GM12875 (cell line): ENCODE measurements at regions not wholly inside any gene's neighbourhood (a gene's known extent, or its start where the extent isn't known, plus 50 kb on each side); places are given as distances from the start of the nearest gene placed in this dataset.
"Not testable (repeated sequence)": the region's sequence is repeated elsewhere in the genome, so short reads cannot be mapped to it uniquely, and the experiment has no call there.

Source experiments
- H3K4me3 ChIP-seq: one replicate; pipeline ENCODE4 v1.5.1; 2011; ENCODE audit warnings: low read depth, low read length, control low read depth
- TF ChIP-seq, protein P1 (sequence below): IDR thresholded peaks from 2 replicates; pipeline ENCODE4 v1.5.1; 2011; ENCODE audit warnings: low read depth, mild to moderate bottlenecking, control low read depth, inconsistent platforms, low read length, moderate library complexity, borderline replicate concordance; ENCODE audit not compliant: insufficient read depth

DNA sequence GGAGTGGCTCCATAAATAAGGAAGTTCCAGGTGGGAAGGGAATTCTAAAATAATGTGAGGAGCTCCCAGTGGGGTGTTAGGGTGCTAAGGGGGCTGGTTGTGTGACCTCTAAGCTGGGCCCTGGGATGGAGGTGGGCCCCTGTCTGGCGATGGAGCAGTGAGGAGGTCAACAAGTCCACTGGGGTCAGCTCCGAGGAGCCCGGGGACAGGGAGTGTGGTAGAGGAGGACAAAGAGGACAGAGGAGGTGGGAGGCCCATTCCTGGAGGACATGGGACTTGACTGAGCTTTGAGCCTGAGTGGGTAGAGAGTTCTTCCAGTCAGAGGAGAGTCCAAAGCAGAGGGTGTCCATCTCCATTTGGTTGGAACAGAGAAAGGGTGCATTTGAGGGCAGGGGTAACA lies 390.2 kb downstream of the TSHZ3 start:
- no peak overlapping the region for H3K4me3 ChIP-seq
- TF ChIP-seq, protein P1, sequence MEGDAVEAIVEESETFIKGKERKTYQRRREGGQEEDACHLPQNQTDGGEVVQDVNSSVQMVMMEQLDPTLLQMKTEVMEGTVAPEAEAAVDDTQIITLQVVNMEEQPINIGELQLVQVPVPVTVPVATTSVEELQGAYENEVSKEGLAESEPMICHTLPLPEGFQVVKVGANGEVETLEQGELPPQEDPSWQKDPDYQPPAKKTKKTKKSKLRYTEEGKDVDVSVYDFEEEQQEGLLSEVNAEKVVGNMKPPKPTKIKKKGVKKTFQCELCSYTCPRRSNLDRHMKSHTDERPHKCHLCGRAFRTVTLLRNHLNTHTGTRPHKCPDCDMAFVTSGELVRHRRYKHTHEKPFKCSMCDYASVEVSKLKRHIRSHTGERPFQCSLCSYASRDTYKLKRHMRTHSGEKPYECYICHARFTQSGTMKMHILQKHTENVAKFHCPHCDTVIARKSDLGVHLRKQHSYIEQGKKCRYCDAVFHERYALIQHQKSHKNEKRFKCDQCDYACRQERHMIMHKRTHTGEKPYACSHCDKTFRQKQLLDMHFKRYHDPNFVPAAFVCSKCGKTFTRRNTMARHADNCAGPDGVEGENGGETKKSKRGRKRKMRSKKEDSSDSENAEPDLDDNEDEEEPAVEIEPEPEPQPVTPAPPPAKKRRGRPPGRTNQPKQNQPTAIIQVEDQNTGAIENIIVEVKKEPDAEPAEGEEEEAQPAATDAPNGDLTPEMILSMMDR, result no peak

DNA sequence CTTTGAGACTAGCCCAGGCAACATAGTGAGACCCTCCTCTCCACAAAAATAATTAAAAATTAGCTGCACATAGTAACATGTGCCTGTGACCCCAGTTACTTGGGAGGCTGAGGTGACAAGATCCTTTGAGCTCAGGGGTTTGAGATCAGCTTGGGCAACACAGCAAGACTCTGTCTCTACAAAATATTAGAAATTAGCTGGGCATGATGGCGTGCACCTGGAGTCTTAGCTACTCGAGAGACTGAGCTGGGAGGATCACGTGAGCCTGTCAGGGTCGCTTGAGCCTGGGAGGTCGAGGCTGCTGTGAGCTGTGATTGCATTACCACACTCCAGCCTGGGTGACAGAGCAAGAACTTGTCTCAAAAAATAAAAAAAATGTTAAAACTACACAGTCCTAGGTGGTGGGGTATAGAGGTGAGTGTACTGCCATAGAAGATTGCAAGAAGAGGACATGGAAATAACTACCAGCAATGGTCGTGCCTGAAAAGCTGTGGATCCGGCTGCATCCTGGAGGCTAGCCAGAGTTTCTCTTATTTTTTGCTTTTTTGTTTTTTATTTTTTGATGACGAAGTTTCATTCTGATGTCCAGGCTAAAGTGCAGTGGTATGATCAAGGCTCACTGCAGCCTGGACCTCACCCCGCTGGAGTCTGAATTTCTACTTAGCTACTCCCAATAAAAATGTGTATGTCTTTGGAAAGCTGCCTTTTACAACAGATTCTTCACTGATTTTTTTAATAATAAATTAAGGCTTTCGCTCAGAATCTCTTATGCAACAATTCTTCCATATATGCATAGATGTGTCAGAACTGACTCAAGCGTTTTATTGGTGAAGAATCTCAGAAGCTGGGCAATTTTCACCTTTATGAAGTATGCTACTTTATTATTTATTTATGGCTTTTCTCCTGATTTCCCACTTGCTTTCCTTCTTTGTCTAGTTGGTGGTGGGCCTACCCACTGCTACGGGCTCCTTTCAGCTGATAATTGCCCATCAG lies 393.8 kb downstream of the TSHZ3 start:
- H3K4me3 ChIP-seq, result no peak overlapping the region
- TF ChIP-seq, protein P1, result no peak

DNA sequence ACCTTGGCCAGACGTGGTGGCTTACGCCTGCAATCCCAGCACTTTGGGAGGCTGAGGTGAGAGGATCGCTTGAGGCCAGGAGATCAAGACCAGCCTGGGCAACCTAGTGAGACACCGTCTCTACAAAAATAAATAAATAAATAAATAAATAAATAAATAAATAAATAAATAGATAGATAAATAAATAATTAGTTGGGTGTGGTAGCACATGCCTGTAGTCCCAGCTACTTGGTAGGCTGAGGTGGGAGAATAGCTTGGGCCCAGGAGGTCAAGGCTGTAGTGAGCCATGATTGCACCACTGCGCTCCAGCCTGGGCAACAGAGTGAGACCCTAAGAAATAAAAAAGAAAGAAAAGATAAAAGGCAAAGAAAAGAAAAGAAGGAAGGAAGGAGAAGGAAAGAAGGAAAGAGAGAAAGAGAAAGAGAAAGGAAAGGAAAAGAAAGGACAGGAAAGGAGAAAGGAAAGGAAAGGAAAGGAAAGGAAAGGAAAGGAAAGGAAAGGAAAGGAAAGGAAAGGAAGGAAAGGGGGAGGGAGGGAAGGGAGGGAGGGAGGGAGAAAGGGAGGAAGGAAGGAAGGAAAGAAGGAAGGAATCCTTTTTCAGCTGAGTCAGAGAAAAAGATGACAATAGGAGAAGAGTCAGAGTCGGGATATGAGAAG lies 404.8 kb downstream of the TSHZ3 start:
- not testable (repeated sequence) for H3K4me3 ChIP-seq

DNA sequence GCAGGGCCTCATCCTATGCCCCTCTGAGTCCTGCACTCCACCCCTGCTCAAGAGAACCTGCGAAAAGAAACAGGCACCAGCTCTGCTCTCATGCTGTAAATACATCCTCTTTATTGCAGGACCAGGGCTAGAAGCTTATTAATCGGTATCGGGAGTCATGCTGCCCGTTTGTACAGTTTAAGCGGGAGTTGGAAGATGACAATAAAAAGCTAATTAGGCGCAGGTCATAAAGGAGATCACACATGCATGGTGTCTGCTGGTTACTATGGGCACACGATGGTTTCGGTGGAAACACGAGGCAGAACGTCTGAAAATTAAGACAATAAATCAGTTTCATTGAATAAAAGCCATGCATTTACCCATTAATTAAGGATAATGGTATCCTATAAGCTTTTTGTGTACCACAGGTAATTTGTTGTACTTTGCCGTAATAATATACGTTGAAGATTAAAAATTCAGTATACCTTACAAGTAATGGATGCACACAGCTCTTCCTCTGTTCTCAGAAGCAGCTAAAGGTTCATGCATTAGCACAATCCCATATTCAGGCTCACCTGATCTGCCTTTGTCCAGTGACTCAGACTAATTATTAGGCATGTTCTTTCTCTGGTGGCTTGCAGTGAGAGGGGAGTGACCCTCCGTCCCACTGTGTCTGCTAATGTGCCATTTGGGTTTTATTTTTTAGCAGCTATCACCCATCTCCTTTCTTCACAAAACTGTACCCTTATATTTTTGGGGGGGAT lies 406.0 kb downstream of the TSHZ3 start:
- H3K4me3 ChIP-seq, result no peak overlapping the region
- TF ChIP-seq, protein P1, result no peak

DNA sequence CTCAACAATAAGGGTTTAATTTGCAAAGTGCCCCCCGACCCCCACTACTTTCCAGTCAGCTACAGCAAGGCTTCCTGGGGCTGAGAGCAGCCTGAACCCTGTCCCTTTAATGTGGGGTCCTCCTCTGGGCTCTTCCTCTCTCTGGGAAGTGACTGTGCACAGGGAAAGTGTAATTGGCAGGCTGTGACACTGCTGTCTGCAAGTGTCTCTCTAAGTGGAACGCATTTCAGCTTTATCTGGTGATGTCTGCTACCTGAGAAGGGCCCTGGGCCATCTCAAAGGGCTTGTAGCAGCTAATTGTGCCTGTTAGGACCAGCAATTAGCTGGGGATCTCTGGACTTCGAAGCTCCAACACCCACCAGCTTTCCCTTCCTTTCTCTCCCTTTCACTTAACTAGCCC lies 406.6 kb downstream of the TSHZ3 start:
- TF ChIP-seq, protein P1, result no peak
- H3K4me3 ChIP-seq, result no peak overlapping the region

DNA sequence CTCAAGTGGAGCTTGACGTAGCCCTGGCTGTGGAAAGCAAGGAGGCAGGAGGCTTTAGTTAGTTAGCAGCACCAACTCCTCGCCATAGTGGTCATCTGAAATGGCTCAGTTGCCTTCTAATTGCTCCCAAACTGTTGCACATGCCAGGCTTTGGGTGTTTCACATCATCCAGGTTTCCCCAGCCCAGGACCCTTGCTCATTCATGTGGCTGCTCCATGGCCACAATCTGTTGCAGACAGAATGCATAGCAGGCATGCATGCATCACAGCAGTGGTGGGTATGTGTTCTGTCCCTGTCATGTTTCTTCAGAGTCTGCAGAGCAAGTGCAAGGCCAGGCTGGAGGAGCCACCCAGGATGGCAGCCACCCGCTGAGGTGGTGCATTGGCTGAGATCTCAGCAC lies 407.6 kb downstream of the TSHZ3 start:
- no peak overlapping the region for H3K4me3 ChIP-seq
- TF ChIP-seq, protein P1, result no peak

DNA sequence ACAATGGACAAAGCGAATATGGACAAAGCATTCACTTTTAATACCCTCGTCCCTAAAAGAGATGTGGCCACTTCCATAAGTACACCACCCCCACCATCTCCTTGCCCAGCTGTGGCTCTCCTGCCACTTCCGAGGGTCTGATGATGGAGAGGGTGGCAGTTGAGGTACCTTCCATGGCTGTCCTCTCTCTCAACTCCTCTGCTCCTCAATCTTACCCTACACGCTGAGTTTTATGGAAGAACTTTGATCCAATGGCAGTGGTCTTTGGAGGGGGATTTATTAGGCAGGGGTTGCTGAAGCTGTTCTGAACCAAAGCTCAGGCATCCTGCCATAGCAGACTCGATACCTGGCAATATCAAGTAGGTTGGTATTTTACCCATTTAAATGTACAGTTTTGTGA lies 413.0 kb downstream of the TSHZ3 start:
- no peak overlapping the region for H3K4me3 ChIP-seq
- TF ChIP-seq, protein P1, result no peak
